NCI-H82 (cell line): ENCODE measurements at regions not wholly inside any gene's neighbourhood (a gene's known extent, or its start where the extent isn't known, plus 50 kb on each side); places are given as distances from the start of the nearest gene placed in this dataset.
"Not testable (repeated sequence)": the region's sequence is repeated elsewhere in the genome, so short reads cannot be mapped to it uniquely, and the experiment has no call there.

Experiments
- DNase-seq: peaks from one replicate; lab custom pipeline; 2025; lab: John Stamatoyannopoulos, UW

DNA sequence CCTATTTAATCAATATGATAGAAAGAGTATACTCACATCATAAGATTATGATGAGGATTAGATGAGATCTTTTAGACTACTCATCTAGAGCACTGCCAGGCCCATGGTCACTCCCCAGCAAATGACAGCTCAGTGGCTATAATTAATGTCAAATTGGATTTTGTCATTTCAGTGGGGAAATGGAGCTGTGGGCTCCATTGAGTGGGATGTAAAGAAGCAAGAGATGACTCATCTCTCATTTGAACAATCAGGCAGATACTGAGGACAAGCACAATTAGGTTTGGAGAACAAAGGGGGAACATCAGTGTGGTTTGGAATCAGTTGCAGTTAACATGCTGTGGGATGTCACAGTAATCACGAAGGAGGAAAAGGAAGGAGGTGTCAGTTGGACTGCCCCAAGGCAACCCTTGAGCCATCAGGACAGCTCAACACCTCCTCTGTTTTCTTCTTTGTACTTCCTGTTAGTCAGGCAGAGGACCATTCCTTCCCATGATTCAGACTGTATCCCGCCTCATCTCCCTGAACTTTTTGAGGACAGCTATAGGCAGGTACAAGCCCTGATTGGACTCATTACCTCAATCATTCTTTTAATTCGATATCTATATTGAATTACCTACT lies 473.7 kb upstream of the ISX start:
- peak; percentile 90 for DNase-seq

DNA sequence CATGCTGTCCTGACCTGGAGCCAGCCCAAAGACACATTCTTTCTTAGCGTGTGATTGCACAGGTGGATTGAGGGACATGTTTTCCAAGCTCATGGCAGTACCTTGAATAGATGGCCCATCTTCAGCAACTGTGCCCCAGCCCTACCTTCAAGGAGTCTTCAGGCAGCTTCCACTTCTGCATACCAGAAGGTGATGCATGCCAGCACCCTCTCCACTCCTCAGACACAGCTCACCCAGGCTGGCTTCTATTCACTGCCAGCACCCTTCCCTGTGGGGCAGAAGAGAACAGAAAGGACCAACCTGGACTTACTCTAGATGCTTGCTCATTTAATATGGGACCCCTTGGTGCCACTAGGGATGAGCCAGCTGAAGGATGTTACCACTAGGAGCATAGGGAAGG lies 466.4 kb upstream of the ISX start:
- DNase-seq, result no peak

DNA sequence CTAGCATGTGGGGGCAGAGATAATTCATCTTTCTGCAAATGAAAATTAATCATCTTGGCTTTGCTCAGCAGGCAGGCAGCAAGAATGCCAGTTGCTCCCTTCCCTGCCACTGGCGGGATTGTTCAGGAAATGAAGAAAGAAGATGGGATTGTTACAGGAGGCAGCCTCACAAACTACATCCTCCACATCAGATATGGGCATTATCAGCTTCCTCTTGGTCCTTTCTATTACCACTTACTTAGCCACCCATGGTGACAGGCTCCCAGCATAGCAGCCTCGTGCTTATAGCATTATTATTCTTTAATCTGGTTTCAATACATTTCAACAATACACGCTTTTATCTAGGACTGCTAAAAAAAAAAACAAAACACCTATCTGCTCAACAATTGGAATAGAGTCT lies 461.6 kb upstream of the ISX start:
- DNase-seq, result no peak

DNA sequence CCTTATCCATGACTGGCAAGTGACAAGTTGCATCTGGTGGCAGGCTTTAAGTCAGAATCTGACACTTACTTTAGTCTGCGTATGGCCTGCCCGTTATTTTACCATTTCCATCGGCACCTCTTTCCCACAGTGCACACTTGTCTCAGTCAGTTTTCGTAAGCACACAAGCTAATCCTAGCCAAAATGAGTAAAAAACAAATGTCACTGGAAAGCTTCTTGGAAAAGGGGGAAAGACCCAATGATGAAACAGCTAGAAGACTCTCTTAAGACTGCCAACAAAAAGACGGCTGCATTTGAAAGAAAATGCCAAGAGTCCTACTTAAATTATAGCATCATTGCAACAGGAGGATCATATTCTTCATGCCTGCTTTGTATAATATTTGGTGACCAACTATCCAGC lies 457.9 kb upstream of the ISX start:
- DNase-seq, result no peak

DNA sequence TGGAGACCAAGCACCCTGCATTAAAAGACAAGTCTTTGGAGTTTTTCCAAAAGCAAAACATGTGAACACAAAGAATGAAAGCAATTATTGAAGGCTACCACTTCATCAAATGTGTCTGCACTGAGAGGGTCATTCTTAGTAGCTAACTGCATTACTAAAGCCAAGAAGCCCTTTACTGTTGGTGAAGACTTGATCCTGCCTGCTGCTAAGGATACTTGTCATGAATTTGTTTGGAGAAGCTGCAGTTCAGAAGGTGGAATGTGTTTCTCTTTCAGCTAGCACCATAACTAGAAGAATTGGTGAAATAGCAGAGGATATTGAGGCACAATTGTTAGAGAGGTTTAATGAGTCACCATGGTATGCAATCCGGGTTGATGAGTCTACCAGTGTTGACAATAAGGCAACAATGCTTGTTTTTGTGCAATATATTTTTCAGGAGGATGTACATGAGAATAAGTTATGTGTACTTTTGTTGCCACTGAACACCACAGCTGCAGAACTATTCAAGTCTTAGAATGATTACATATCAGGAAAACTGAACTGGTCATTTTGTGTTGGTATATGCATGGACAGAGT lies 457.3 kb upstream of the ISX start:
- DNase-seq, result no peak

DNA sequence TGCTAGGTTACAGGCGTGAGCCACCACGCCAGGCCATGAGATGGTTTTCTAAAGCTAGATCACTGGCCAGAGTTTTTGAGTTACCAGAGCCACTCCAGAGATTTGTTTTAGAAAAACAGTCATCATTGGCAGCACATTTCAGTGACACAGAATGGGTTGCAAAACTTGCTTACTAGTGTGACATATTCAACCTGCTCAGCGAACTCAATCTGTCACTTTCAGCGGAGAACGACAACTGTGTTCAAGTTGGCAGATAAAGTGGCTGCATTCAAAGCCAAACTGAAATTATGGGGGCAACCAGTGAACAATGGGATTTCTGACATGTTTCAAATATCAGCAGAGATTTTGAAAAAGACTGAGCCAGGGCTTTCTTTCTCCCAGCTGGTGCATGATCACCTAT lies 456.3 kb upstream of the ISX start:
- no peak for DNase-seq

DNA sequence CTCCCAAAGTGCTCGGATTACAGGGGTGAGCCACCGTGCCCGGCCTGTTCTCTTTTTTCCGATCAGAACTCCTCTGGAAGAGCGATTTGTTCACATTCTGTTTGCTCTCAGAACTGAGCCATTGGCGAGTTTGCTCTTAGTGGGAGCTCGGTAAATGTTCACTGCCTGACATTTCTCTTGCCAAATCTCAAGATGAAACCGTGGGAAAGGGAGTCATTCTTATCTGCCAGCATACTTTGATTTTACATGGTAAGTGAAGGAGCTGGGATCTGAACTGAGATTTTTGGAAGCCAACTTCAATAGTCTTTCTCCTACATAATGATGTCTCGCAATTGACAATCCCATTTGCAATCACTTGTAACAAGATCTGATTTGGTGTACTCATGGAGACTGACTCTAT lies 445.8 kb upstream of the ISX start:
- DNase-seq, result no peak

DNA sequence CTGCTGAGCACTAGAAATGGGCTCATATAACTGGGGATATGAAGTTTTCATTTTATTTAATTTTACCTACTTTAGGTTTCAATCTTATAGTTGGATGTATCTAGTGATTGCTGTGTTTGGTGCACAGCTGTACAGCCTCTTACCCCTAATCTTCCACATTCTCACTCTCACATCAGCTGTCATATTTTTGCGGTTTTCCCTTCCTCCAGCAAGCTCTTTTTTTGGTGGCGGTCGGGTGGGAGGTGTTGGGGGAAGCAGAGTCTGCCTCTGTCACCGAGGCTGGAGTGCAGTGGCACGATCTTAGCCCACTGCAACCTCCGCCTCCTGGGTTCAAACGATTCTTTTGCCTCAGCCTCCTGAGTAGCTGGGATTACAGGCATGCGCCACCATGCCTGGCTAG lies 445.1 kb upstream of the ISX start:
- no peak for DNase-seq

DNA sequence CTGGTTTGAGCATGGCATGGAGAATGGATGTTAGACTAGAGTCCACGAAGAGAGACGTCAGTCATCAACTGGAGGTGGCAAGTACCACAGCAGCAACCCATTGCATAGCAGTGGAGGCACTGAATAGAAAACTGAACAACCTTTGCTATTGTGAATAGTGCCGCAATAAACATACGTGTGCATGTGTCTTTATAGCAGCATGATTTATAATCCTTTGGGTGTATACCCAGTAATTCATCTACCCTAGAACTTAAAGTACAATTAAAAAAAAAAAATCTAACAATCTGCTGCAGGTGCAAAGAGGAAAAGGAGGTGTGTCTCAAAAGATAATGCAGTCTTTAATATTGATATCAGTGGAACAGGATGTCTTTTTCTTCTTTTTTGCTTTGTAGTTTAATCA lies 443.4 kb upstream of the ISX start:
- DNase-seq, result no peak

DNA sequence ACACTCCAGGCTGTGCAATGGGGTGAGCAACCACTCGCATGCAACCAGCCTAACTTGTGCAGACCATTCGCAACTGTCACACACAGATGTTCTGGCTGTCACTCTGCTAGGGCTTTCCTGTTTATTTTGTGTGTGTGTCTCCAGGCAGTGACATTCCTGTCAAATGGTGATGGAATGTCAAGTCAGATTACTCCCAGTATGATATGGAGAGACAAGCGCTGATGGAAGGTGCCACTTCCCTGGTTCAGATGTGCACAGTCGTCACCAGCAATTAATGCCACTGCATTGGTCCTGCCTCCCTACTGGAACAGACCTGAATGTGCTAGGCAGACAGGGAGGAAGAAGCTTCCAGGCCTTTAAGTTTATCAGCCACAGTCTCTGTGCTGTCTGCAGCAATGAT lies 442.4 kb upstream of the ISX start:
- no peak for DNase-seq

DNA sequence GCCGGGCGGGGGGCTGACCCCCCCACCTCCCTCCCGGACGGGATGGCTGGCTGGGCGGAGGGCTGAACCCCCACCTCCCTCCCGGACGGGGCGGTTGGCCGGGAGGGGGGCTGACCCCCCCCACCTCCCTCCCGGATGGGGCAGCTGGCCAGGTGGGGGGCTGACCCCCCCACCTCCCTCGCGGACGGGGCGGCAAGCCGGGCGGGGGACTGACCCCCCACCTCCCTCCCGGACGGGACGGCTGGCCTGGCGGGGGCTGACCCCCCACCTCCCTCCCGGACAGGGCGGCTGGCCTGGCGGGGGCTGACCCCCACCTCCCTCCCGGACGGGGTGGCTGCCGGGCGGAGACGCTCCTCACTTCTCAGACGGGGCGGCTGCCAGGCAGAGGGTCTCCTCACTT lies 440.1 kb upstream of the ISX start:
- not testable (repeated sequence) for DNase-seq

DNA sequence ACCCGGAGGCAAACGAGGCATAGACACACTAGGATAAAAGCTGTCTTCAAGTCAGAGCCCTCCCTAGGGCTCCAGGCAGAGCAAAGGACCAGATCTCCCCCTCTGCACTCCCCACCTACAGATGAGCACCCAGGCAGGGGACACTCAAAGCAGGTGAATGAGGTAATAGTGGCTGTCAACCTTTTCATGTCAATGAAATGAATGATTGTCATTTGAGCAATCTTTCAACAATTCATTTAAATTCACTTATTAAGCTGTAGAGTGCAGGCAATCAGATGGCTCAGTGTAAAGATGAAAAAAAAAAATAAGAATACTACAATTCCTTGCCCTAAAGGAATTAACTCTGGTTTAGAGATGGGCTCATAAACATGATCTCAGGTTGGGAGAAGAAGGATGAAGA lies 427.8 kb upstream of the ISX start:
- DNase-seq, result no peak

DNA sequence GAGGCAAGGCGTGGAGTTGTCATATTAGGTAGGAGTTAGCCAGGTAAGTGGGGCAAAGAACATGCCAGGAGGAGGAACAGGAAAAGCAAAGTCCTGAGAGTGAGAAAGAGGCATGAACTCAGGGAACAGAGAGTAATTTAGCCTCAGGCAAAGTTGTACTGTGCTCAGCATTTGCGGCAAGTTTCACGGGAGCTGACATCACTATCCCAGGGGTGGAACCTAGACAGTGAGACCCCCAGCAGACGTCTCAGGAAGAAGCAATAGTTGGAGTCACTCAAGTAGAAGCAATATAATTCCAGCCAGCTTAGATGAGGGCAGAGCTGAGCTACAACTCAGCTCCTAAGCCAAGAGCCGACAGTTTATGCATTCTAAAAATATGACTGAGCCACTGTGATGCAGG lies 426.0 kb upstream of the ISX start:
- no peak for DNase-seq

DNA sequence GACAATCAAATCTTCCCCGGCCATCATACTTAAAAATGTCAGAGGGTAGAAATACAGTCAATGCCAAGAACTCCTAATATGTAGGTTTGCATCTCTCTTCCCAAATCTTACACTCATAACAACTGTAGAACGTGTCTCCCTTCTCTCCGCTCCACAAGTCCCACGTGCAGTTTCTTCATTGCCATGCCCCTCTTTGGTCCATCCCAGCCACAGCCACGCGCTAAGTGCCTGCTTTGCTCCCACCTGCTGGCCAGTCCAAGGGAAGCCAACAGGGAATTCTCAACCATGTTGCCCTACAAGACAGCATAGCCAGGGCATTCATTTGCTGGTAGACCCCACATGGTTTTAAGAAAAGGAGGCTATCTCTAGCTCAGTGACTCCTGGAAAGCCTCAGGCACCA lies 420.6 kb upstream of the ISX start:
- peak; percentile 26 for DNase-seq

DNA sequence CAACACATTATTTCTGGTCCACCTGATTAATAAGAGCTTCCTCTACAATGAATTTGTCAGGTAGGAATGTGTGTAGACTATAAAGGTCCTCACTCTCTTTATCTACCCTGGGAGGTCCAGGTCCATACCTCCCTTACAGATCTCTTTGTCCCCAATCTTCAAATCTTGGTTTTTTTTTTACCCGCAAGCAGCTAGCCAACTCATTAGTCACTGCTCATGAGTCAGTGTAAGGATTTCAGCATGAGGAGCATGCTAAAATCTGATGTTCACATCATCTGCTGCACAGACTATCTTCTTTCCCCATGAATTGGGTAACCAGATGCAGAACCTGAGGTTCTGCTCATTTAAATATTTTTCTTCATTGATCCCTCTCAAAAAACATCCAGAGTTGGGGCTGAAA lies 397.0 kb upstream of the ISX start:
- no peak for DNase-seq

DNA sequence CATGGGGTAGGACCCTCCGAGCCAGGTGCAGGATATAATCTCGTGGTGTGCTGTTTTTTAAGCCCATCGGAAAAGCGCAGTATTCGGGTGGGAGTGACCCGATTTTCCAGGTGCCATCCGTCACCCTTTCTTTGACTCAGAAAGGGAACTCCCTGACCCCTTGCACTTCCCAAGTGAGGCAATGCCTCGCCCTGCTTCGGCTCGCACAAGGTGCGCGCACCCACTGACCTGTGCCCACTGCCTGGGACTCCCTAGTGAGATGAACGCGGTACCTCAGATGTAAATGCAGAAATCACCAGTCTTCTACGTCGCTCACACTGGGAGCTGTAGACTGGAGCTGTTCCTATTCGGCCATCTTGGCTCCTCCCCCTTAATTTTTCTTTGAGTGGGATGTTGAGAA lies 382.9 kb upstream of the ISX start:
- not testable (repeated sequence) for DNase-seq

DNA sequence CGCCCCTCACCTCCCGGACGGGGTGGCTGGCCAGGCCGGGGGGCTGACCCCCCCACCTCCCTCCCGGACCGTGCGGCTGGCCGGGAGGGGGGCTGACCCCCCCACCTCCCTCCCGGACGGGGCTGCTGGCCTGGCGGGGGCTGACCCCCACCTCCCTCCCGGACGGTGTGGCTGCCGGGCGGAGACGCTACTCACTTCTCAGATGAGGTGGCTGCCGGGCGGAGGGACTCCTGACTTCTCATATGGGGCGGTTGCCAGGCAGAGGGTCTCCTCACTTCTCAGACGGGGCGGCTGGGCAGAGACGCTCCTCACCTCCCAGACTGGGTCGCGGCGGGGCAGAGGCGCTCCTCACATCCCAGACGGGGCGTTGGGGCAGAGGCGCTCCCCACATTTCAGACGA lies 381.7 kb upstream of the ISX start:
- DNase-seq, result not testable (repeated sequence)

DNA sequence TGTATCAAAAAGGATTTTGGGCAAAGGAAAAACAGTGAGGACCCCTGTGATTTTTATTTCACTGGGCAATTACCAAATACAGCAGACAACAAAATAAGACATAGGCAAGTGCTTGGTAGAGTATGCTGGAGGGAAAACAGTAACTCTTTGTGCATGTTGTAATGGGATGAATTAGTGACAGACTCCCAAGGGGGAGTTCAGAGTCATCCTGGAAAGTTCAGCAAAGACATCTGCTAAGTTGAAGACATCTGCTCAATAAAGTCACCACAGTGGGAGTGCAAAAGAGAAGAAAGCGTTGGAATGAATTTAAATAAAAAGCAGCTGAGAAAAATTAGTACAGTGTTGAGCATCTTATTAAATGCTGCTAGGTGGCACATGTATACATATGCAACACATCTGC lies 378.8 kb upstream of the ISX start:
- peak; percentile 75 for DNase-seq

DNA sequence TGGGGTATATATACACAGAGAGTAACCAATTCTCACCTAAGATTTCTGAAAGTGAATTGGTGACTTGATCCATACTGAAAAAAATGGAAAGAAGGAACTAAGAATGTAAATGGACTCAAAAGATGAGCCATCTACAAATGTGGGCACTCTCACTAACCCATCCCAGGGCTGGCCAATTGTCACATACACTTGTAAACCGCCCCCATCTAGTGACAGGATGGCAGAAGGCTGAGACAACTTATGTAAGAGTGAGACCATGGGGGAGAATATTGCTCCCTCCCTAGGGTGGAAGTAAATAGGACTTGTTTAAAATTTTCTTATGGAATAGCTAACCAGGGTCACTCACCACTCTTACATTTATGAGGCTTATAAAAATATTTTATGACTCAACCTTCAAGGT lies 377.1 kb upstream of the ISX start:
- DNase-seq, result peak; percentile 43

DNA sequence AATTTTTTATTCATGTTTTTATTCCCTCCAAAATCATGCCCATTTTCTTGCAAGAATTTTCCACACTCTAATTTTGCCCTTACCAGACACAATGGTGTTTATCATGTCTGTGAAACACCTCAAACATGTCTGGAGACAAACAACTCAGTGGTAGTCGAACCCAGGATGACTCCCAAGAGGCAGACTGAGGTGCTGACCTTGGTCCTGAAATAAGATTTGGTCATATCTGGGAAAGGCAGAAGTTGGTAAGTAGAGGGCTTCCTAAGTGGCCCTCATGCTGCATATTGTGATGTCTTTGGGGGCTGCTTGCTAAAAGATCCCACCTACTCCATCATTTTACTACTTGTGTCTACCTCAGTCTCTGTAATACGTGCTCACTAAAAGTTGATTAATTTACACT lies 369.4 kb upstream of the ISX start:
- DNase-seq, result no peak

DNA sequence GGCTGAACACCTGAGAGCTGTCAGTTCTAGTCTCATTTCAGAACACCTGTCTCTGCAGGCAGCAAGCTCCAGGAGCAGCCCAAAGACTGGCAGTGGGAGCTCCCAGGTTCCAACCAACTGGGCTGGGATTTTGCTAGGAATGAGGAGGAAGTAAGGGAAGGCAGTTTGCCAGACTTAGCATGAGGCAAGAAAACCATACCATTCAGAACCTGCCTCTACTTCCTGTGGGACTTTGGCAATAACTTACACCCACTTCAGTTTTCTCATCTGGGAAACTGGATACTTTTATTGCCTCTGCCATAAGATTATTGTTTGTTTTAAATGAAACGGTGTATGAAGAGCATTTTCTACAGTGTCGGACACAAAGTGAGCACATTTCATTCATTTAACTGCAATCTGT lies 363.7 kb upstream of the ISX start:
- no peak for DNase-seq

DNA sequence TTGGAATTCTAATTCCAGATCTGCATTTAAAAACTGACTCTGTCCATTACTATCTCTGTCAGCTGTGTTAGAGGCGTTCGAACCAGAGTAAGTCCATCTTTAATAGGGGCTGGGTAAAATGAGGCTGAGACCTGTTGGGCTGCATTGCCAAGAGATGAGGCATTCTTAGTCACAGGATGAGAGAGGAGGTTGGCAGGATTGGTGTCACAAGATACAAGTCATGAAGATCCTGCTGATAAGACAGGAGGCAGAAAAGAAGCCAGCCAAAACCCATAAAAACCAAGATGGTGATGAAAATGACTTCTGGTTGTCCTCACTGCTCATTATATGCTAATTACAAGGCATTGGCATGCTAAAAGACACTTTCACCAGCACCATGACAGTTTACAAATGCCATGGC lies 356.3 kb upstream of the ISX start:
- DNase-seq, result no peak

DNA sequence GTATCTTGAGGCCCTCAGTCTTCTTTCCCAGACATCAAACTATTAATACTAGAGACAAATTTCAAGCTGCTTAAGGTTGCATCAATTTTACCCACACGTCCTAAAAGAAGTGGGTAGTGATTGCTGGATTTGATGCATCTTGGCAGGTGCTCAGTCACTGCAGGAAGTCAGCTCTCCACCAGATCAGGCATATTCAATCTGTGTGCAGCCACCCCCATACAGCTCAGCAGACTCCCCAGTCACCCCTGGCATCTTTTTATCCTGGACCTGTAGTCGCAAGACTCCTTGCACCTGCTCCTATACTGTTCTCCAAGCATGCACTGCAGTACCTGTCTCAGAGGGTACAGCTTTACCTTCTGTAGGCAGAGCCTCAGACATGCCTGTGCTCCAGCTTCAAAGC lies 343.1 kb upstream of the ISX start:
- no peak for DNase-seq

DNA sequence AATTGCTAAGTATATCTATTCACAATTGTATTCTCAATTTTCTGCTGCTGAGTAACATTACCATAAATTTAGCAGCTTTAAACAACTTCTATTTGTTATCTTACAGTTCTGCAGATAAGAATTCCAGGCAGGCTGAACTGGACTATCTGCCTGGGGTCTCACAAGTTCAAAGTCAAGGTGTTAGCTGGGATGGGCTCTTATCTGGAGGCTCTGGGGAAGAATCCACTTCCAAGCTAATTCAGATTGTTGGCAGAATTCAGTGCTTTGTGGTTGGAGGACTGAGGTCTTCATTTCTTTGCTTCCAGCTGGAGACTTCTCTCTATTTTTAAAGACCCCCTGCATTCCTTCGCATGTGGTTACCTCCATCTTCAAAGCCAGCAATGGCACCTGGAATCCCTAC lies 329.9 kb upstream of the ISX start:
- no peak for DNase-seq
